HG03196 (cell line): ENCODE measurements at regions not wholly inside any gene's neighbourhood (a gene's known extent, or its start where the extent isn't known, plus 50 kb on each side); places are given as distances from the start of the nearest gene placed in this dataset.

ENCODE experiments used
- ATAC-seq: cut with Tn5 transposase; IDR thresholded peaks from one replicate; pipeline ENCODE4 v1.9.1; 2021; ENCODE audit not compliant: unreplicated experiment

- ATAC-seq = no peak
Measured at GRCh38 chr16:73251608-73252007, 203.7 kb upstream of the ZFHX3 start.

GRCh38 chr16:73248316-73248715, 200.4 kb upstream of the ZFHX3 start:
- no peak for ATAC-seq

GRCh38 chr16:73240920-73241319, 193.0 kb upstream of the ZFHX3 start:
- ATAC-seq = no peak

GRCh38 chr16:73237601-73238000, 189.7 kb upstream of the ZFHX3 start:
- ATAC-seq = no peak

GRCh38 chr16:73234496-73234895, 186.6 kb upstream of the ZFHX3 start:
- no peak for ATAC-seq

- ATAC-seq = no peak
Measured at GRCh38 chr16:73233846-73234424, 186.0 kb upstream of the ZFHX3 start.

- ATAC-seq = no peak
Measured at GRCh38 chr16:73233329-73233765, 185.4 kb upstream of the ZFHX3 start.

GRCh38 chr16:73232555-73233328, 184.8 kb upstream of the ZFHX3 start:
- ATAC-seq = no peak

- ATAC-seq = no peak
Measured at GRCh38 chr16:73231944-73232554, 184.1 kb upstream of the ZFHX3 start.

- no peak for ATAC-seq
Measured at GRCh38 chr16:73231379-73231778, 183.5 kb upstream of the ZFHX3 start.

GRCh38 chr16:73230651-73231050, 182.7 kb upstream of the ZFHX3 start:
- no peak for ATAC-seq

- no peak for ATAC-seq
Measured at GRCh38 chr16:73228649-73229048, 180.7 kb upstream of the ZFHX3 start.

GRCh38 chr16:73226675-73227074, 178.7 kb upstream of the ZFHX3 start:
- ATAC-seq = no peak

- ATAC-seq = no peak
Measured at GRCh38 chr16:73225983-73226382, 178.1 kb upstream of the ZFHX3 start.

GRCh38 chr16:73220836-73221235, 172.9 kb upstream of the ZFHX3 start:
- ATAC-seq = no peak

GRCh38 chr16:73219176-73219575, 171.2 kb upstream of the ZFHX3 start:
- no peak for ATAC-seq

- no peak for ATAC-seq
Measured at GRCh38 chr16:73217654-73218053, 169.7 kb upstream of the ZFHX3 start.

- no peak for ATAC-seq
Measured at GRCh38 chr16:73216932-73217331, 169.0 kb upstream of the ZFHX3 start.

- ATAC-seq = no peak
Measured at GRCh38 chr16:73215678-73216377, 167.9 kb upstream of the ZFHX3 start.

GRCh38 chr16:73214825-73215677, 167.1 kb upstream of the ZFHX3 start:
- no peak for ATAC-seq
